Uterus (tissue), 2 donors: ENCODE measurements at regions not wholly inside any gene's neighbourhood (a gene's known extent, or its start where the extent isn't known, plus 50 kb on each side); places are given as distances from the start of the nearest gene placed in this dataset.

Experiments used
- POLR2A ChIP-seq, 2 donors: fragments of 450-650 bp; IDR thresholded peaks; one replicate each; pipeline ENCODE4 v1.6.1; 2016; ENCODE audit warnings: antibody characterized with exemption in 2 of 2, mild to moderate bottlenecking in 1 of 2, moderate library complexity in 1 of 2
- TF ChIP-seq, protein P1 (sequence below), 4 experiments: fragments of 200-600 bp in 2 of 4; fragments of 450-650 bp in 2 of 4; sonication (generic) in 2 of 4; IDR thresholded peaks; one replicate each; pipeline ENCODE4 v1.5.1; 2016 to 2019; ENCODE audit warnings: antibody characterized with exemption in 4 of 4, mild to moderate bottlenecking in 2 of 4, moderate library complexity in 1 of 4

DNA sequence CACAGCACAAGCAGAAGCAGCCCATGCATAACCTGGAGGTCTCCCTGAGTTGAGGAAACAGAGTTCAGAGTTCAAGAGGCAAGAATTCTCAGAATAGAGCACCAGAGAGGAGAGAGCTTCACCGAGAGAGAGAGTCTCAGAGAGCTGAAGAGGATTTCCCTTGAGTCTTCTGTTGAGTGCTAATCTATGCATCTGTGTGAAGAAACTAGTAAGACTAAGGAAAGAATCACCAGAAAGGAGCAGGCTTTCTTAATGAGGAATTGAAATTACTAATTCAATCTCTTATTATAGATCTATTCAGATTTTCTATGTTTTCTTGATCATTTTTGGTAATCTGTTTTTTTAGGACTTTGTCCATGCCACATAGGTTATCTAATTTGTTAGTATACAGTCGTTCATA, 89.3 kb upstream of the CTAGE1 start:
- TF ChIP-seq, protein P1, sequence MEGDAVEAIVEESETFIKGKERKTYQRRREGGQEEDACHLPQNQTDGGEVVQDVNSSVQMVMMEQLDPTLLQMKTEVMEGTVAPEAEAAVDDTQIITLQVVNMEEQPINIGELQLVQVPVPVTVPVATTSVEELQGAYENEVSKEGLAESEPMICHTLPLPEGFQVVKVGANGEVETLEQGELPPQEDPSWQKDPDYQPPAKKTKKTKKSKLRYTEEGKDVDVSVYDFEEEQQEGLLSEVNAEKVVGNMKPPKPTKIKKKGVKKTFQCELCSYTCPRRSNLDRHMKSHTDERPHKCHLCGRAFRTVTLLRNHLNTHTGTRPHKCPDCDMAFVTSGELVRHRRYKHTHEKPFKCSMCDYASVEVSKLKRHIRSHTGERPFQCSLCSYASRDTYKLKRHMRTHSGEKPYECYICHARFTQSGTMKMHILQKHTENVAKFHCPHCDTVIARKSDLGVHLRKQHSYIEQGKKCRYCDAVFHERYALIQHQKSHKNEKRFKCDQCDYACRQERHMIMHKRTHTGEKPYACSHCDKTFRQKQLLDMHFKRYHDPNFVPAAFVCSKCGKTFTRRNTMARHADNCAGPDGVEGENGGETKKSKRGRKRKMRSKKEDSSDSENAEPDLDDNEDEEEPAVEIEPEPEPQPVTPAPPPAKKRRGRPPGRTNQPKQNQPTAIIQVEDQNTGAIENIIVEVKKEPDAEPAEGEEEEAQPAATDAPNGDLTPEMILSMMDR (IDR thresholded peaks at IDR 0.05) = no peak
- TF ChIP-seq POLR2A (IDR thresholded peaks at IDR 0.05) = no peak
